ENCODE measurements at regions not wholly inside any gene's neighbourhood (a gene's known extent, or its start where the extent isn't known, plus 50 kb on each side); places are given as distances from the start of the nearest gene placed in this dataset.

DNA sequence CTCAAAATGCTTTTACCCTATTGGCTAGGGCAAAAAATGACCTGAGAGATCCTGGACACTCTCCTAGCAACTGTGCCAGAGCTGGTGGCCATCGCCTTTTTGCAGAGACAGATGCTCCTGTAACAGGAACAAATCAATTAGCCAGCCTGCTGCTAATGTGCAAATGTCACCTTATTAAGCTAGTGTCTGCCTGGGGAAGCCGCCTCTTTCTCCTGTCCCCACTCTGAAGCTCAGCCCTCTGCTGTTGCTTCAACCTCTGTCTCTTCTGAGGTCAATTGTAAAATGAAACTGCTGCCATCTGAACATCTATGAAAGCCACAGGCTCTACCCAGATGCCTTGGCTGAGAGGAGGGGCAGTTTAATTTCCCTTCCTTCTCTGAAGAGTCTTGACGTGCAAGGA is 85.5 kb upstream of the CACNA1E start:
- no peaks in the 10 kb centered on the region for H3K36me3 Mint-ChIP-seq (ENCODE audit: insufficient read depth, unreplicated experiment)
- TF ChIP-seq, protein P1, sequence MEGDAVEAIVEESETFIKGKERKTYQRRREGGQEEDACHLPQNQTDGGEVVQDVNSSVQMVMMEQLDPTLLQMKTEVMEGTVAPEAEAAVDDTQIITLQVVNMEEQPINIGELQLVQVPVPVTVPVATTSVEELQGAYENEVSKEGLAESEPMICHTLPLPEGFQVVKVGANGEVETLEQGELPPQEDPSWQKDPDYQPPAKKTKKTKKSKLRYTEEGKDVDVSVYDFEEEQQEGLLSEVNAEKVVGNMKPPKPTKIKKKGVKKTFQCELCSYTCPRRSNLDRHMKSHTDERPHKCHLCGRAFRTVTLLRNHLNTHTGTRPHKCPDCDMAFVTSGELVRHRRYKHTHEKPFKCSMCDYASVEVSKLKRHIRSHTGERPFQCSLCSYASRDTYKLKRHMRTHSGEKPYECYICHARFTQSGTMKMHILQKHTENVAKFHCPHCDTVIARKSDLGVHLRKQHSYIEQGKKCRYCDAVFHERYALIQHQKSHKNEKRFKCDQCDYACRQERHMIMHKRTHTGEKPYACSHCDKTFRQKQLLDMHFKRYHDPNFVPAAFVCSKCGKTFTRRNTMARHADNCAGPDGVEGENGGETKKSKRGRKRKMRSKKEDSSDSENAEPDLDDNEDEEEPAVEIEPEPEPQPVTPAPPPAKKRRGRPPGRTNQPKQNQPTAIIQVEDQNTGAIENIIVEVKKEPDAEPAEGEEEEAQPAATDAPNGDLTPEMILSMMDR (IDR thresholded peaks at IDR 0.05; ENCODE audit: unreplicated experiment), result no peak
- CTCF ChIA-PET, result no interaction called here
- BruUV-seq (replicated peaks), result no TSS peak
- DNase-seq, result no peak
- intact Hi-C loops (cut with micrococcal nuclease; ENCODE audit: unreplicated experiment), result no loop called here
- no peak overlapping the region for H3K4me3 Mint-ChIP-seq (ENCODE audit: low read depth, unreplicated experiment)
- H3K27ac Mint-ChIP-seq (ENCODE audit: unreplicated experiment), result no peak overlapping the region
- no peaks in the 10 kb centered on the region for H3K9me3 Mint-ChIP-seq (ENCODE audit: low read depth, unreplicated experiment)
- no peaks in the 10 kb centered on the region for H3K4me1 Mint-ChIP-seq (ENCODE audit: low read depth, unreplicated experiment)
- peaks cover 55% of the 10 kb centered on the region for H3K27me3 Mint-ChIP-seq (ENCODE audit: unreplicated experiment)

- intact Hi-C loops (cut with micrococcal nuclease; ENCODE audit: unreplicated experiment), result no loop called here
- Mint-ChIP-seq H3K4me3 (ENCODE audit: low read depth, unreplicated experiment) (no peak overlapping the region), H3K27me3 (ENCODE audit: unreplicated experiment) (peaks cover 52% of the 10 kb centered on the region), H3K36me3 (ENCODE audit: insufficient read depth, unreplicated experiment) (no peaks in the 10 kb centered on the region), H3K9me3 (ENCODE audit: low read depth, unreplicated experiment) (no peaks in the 10 kb centered on the region), H3K4me1 (ENCODE audit: low read depth, unreplicated experiment) (no peaks in the 10 kb centered on the region), H3K27ac (ENCODE audit: unreplicated experiment) (no peak overlapping the region)
- TF ChIP-seq, protein P1 (IDR thresholded peaks at IDR 0.05; ENCODE audit: unreplicated experiment), result no peak
- no peak for DNase-seq
- CTCF ChIA-PET, result interaction anchor here (0.6 kb wide), 3 partner anchors 37 to 1351 kb away, joined by 3 to 4 read pairs (median 3); no protein-coding TSS in a partner anchor
- no TSS peak for BruUV-seq (replicated peaks)
Measured at GRCh38 chr1:181398544-181398943, 84.8 kb upstream of the CACNA1E start.

DNA sequence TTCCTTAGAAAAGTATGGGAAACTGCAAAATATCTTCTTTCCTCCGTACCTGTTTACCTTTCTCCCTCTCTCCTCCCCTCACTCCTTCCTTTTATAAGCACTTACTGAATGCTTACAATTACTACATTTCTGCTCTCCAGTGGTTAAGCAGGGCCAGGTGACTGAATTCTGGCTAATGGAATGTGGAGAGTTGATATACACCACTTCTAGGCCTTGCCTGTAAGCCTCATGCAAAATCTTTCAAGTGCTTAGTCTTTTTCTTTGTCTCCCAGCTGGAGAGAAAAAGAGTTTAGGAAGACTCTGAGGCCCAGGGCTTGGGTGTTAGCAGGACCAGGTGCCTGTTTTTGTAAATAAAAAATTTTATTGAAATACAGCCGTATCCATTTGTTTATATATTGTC is 77.7 kb upstream of the CACNA1E start:
- Mint-ChIP-seq H3K4me1 (ENCODE audit: low read depth, unreplicated experiment) (no peaks in the 10 kb centered on the region), H3K9me3 (ENCODE audit: low read depth, unreplicated experiment) (no peaks in the 10 kb centered on the region), H3K27me3 (ENCODE audit: unreplicated experiment) (peaks cover 66% of the 10 kb centered on the region), H3K4me3 (ENCODE audit: low read depth, unreplicated experiment) (no peak overlapping the region), H3K27ac (ENCODE audit: unreplicated experiment) (no peak overlapping the region), H3K36me3 (ENCODE audit: insufficient read depth, unreplicated experiment) (no peaks in the 10 kb centered on the region)
- no peak for DNase-seq
- TF ChIP-seq, protein P1 (IDR thresholded peaks at IDR 0.05; ENCODE audit: unreplicated experiment), result no peak
- CTCF ChIA-PET, result no interaction called here
- no TSS peak for BruUV-seq (replicated peaks)
- intact Hi-C loops (cut with micrococcal nuclease; ENCODE audit: unreplicated experiment), result loop anchor here (5.0 kb wide), 1 partner anchor 48 kb away; no protein-coding TSS in a partner anchor

GRCh38 chr1:181406989-181407388 is 76.3 kb upstream of the CACNA1E start:
- no peaks in the 10 kb centered on the region for H3K9me3 Mint-ChIP-seq (ENCODE audit: low read depth, unreplicated experiment)
- intact Hi-C loops (cut with micrococcal nuclease; ENCODE audit: unreplicated experiment), result loop anchor here (5.0 kb wide), 1 partner anchor 50 kb away; no protein-coding TSS in a partner anchor
- H3K36me3 Mint-ChIP-seq (ENCODE audit: insufficient read depth, unreplicated experiment), result no peaks in the 10 kb centered on the region
- no peak overlapping the region for H3K27ac Mint-ChIP-seq (ENCODE audit: unreplicated experiment)
- CTCF ChIA-PET, result interaction anchor here (1.0 kb wide), 1 partner anchor 16 kb away, joined by 5 read pairs; no protein-coding TSS in a partner anchor
- peaks cover 66% of the 10 kb centered on the region for H3K27me3 Mint-ChIP-seq (ENCODE audit: unreplicated experiment)
- TF ChIP-seq, protein P1 (IDR thresholded peaks at IDR 0.05; ENCODE audit: unreplicated experiment), result no peak
- no TSS peak for BruUV-seq (replicated peaks)
- no peaks in the 10 kb centered on the region for H3K4me1 Mint-ChIP-seq (ENCODE audit: low read depth, unreplicated experiment)
- no peak for DNase-seq
- no peak overlapping the region for H3K4me3 Mint-ChIP-seq (ENCODE audit: low read depth, unreplicated experiment)
